ENCODE measurements at regions not wholly inside any gene's neighbourhood (a gene's known extent, or its start where the extent isn't known, plus 50 kb on each side); places are given as distances from the start of the nearest gene placed in this dataset.

DNA sequence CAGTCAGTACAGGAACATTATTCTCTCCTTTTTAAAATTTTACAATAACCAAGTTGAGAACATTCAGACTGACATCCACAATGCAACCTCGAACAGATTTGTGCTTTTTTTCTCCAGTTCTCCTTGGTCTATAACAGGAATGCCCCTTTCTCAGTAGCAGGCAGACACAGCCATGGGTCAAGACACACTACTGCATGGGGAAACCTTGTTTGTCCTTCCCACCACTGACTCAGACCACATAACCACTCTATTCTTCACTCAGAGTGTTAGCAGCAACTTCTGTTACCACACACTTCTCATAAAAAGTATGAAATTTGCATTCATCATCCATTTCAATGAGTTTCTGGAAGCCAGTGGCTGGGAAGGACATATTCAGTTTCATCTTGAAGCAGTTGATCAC lies 421.7 kb downstream of the ADRA2A start:
- TF ChIP-seq JUN (IDR thresholded peaks at IDR 0.05; ENCODE audit: borderline replicate concordance, insufficient read depth, insufficient read length, low read depth) (no peak), MYC (IDR thresholded peaks at IDR 0.05; ENCODE audit: low read depth, low read length) (no peak), FOS (IDR thresholded peaks at IDR 0.05; ENCODE audit: borderline replicate concordance, insufficient read depth, low read length) (no peak), GATA2 (IDR thresholded peaks at IDR 0.05; ENCODE audit: insufficient read depth, insufficient read length, low read depth, low read length) (no peak), POLR2AphosphoS5 (IDR thresholded peaks at IDR 0.05; ENCODE audit: insufficient read depth, low read depth, low read length) (no peak), EZH2 (IDR thresholded peaks at IDR 0.05; ENCODE audit: borderline replicate concordance, low read depth, low read length, severe bottlenecking) (no peak)
- TF ChIP-seq, protein P1, sequence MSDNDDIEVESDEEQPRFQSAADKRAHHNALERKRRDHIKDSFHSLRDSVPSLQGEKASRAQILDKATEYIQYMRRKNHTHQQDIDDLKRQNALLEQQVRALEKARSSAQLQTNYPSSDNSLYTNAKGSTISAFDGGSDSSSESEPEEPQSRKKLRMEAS (IDR thresholded peaks at IDR 0.05; ENCODE audit: insufficient read depth, insufficient read length), result no peak
- TF ChIP-seq, protein P2, sequence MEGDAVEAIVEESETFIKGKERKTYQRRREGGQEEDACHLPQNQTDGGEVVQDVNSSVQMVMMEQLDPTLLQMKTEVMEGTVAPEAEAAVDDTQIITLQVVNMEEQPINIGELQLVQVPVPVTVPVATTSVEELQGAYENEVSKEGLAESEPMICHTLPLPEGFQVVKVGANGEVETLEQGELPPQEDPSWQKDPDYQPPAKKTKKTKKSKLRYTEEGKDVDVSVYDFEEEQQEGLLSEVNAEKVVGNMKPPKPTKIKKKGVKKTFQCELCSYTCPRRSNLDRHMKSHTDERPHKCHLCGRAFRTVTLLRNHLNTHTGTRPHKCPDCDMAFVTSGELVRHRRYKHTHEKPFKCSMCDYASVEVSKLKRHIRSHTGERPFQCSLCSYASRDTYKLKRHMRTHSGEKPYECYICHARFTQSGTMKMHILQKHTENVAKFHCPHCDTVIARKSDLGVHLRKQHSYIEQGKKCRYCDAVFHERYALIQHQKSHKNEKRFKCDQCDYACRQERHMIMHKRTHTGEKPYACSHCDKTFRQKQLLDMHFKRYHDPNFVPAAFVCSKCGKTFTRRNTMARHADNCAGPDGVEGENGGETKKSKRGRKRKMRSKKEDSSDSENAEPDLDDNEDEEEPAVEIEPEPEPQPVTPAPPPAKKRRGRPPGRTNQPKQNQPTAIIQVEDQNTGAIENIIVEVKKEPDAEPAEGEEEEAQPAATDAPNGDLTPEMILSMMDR (IDR thresholded peaks at IDR 0.05; ENCODE audit: extremely low read depth in 1 of 2, insufficient read depth in 1 of 2, low read depth in 1 of 2, low read length in 2 of 2), result no peak
- DNase-seq (ENCODE audit: low read depth, low spot score) (no peak), FAIRE-seq (no peak)
- Histone ChIP-seq H3K27me3 (ENCODE audit: control insufficient read depth in 2 of 2, insufficient read depth in 2 of 2, low read length in 2 of 2) (no peaks in the 10 kb centered on the region), H3K9me1 (replicated peaks; ENCODE audit: control insufficient read depth, extremely low read depth, insufficient read depth, low read length) (no peaks in the 10 kb centered on the region), H3K9me3 (replicated peaks; ENCODE audit: control insufficient read depth, insufficient read depth, low read length) (no peaks in the 10 kb centered on the region), H3K27ac (ENCODE audit: insufficient read depth, low read depth, low read length) (no peak overlapping the region), H3K79me2 (ENCODE audit: control insufficient read depth, insufficient read depth, low read length) (no peaks in the 10 kb centered on the region), H4K20me1 (replicated peaks; ENCODE audit: control insufficient read depth, extremely low read depth, insufficient read depth, low read length) (no peaks in the 10 kb centered on the region), H3K36me3 (ENCODE audit: control insufficient read depth in 2 of 2, extremely low read depth in 1 of 2, insufficient read depth in 2 of 2, low read length in 2 of 2) (no peaks in the 10 kb centered on the region), H3K4me3 (replicated peaks in 1 of 3; ENCODE audit: insufficient read depth in 1 of 3, low read depth in 1 of 3, low read length in 3 of 3) (no peak overlapping the region), H3K9ac (replicated peaks; ENCODE audit: extremely low read depth, insufficient read depth, low read length) (no peak overlapping the region), H3K4me1 (ENCODE audit: control insufficient read depth, extremely low read depth, insufficient read depth, low read length) (no peaks in the 10 kb centered on the region), H3K4me2 (ENCODE audit: insufficient read depth, low read length) (no peak overlapping the region), H2AFZ (ENCODE audit: low read depth, low read length) (no peak overlapping the region)
- dilution Hi-C loops (cut with MboI; ENCODE audit: extremely low pct_ligation_motif_present, low sequenced_read_pairs) (no loop called here), intact Hi-C loops (cut with micrococcal nuclease) (no loop called here)
- CTCF ChIA-PET, result no interaction called here
- POLR2A ChIA-PET, result no interaction called here
- no TSS peak for BruUV-seq (replicated peaks)

Data from endothelial cell of umbilical vein (primary cell).